GM12891 (cell line): ENCODE measurements at regions not wholly inside any gene's neighbourhood (a gene's known extent, or its start where the extent isn't known, plus 50 kb on each side); places are given as distances from the start of the nearest gene placed in this dataset.

Experiments used
- POLR2A ChIP-seq: IDR thresholded peaks from 2 replicates; pipeline ENCODE4 v1.6.1; 2011; ENCODE audit warnings: low read depth, low read length, control low read depth
- POLR2AphosphoS5 ChIP-seq: IDR thresholded peaks from 2 replicates; pipeline ENCODE4 v1.6.1; 2011; ENCODE audit warnings: low read depth, low read length, control low read depth
- TAF1 ChIP-seq: IDR thresholded peaks from 2 replicates; pipeline ENCODE4 v1.6.1; 2011; ENCODE audit warnings: low read depth, low read length, control low read depth

- TF ChIP-seq POLR2A (no peak), POLR2AphosphoS5 (no peak), TAF1 (no peak)
Measured at GRCh38 chr6:114550316-114550715, 207.5 kb upstream of the HS3ST5 start.
